ENCODE measurements at regions not wholly inside any gene's neighbourhood (a gene's known extent, or its start where the extent isn't known, plus 50 kb on each side); places are given as distances from the start of the nearest gene placed in this dataset. TPM values are rescaled to one million over a fixed set of nuclear protein-coding genes. Genes with fewer than 3 reads are reported as not detected.
A peak's percentile ranks its signal among the peaks of the same experiment; 100 is the strongest.

GRCh38 chr10:85544956-85545355, 821.6 kb downstream of the GRID1 start:
- Histone ChIP-seq H3K9me3 (no peaks in the 10 kb centered on the region), H3K27ac (no peak overlapping the region), H3K36me3 (replicated peaks in 1 of 2; ENCODE audit: insufficient read depth in 1 of 2, low read depth in 2 of 2) (no peaks in the 10 kb centered on the region), H3K4me3 (no peak overlapping the region), H3K4me1 (no peaks in the 10 kb centered on the region), H3K27me3 (no peaks in the 10 kb centered on the region)
- WGBS, 2 donors, result 81 to 87% methylated on average over 3 of the region's 3 CpGs
- ATAC-seq, result no peak
- intact Hi-C loops (cut with DNase I), result no loop called here
- TF ChIP-seq POLR2A (IDR thresholded peaks at IDR 0.05), result no peak
- no peak for TF ChIP-seq CTCF (IDR thresholded peaks at IDR 0.05)
- DNase-seq, result no peak

DNA sequence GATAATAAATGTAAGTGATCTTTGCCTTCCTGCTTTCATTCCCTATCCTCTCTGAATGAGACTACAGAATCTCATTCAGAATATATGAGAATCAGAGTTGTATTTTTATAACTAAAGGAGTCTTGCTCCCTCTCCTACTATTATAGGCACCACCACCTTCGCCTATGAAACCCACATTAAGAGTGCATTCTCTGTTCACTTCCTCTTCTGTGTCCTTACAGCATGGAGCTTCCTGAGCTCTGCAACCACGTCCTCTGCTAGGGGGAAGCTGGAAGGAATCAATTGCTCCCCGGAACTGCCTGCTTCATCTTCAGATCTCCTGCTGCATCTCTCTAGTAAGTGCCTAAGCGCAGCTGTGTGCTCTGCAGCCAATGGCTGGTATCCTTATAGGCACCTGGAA, 820.7 kb downstream of the GRID1 start:
- no peak for TF ChIP-seq POLR2A (IDR thresholded peaks at IDR 0.05)
- peak in 1 of 7 experiments; percentile 1 for TF ChIP-seq CTCF (IDR thresholded peaks at IDR 0.05)
- intact Hi-C loops (cut with DNase I), result no loop called here
- H3K9me3 ChIP-seq, result no peaks in the 10 kb centered on the region

DNA sequence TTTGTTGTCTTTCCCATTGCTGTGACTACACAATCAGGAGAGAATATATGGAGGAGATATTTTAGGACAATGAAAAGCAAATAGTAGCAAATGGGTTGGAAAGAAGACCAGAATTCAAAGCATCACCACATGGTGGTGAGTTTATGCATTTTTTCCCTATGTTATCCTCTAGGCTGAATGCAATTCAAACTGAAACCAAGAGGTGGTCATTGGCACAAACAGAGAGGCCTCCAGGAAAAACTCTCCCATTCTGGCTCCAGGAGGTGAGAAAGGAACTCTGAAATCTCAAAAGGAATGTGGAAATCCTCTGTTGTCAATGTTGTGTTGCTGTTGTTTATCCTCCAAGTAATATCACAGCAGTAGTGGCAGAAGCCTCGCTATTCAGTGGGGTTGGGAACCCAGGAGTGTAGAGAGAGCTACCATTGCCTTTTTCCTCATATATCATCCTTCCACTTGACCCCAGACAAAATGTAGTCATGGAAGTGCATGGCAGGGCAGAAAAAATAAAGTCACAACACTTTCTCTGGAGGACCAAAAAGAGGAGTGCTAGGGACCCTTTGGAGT, 819.1 kb downstream of the GRID1 start:
- no peak for DNase-seq
- intact Hi-C loops (cut with DNase I), result no loop called here
- Histone ChIP-seq H3K9me3 (no peaks in the 10 kb centered on the region), H3K27ac (no peak overlapping the region), H3K4me3 (no peak overlapping the region), H3K36me3 (replicated peaks in 1 of 2; ENCODE audit: insufficient read depth in 1 of 2, low read depth in 2 of 2) (no peaks in the 10 kb centered on the region), H3K27me3 (no peaks in the 10 kb centered on the region), H3K4me1 (no peaks in the 10 kb centered on the region)
- 77 to 84% methylated on average over 1 of the region's 1 CpG for WGBS, 2 donors
- no peak for TF ChIP-seq CTCF (IDR thresholded peaks at IDR 0.05)
- ATAC-seq, result no peak

More for the DNA sequence above, 820.7 kb downstream of the GRID1 start:
- H3K27me3 ChIP-seq, result no peaks in the 10 kb centered on the region
- no peak for ATAC-seq
- WGBS, 2 donors, result 39 to 54% methylated on average over 4 of the region's 4 CpGs
- no peak overlapping the region for H3K27ac ChIP-seq
- no peaks in the 10 kb centered on the region for H3K4me1 ChIP-seq
- no peak for DNase-seq
- H3K36me3 ChIP-seq (replicated peaks in 1 of 2; ENCODE audit: insufficient read depth in 1 of 2, low read depth in 2 of 2), result no peaks in the 10 kb centered on the region
- no peak overlapping the region for H3K4me3 ChIP-seq

DNA sequence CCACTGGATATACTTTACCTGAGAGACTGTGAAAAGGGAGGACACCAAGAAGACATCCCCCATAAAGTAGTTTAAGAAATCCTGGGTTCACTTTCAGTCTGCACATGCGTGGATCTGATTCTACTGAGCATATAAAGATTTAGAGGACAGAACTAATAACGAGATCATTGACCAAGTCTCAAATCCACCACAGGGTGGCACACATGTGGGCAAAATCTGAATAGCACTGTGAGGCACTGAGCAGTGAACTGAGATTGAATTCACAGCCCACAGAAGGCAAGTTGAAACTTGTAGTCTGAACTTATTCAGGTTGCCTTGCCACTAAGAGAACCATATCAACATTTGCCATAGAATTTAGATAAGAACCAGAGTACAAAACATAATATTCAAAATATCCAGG, 818.6 kb downstream of the GRID1 start:
- ATAC-seq, result no peak
- intact Hi-C loops (cut with DNase I), result no loop called here
- H3K9me3 ChIP-seq, result no peaks in the 10 kb centered on the region

More for the DNA sequence above, 818.6 kb downstream of the GRID1 start:
- TF ChIP-seq POLR2A (IDR thresholded peaks at IDR 0.05) (no peak), CTCF (IDR thresholded peaks at IDR 0.05) (peak in 6 of 7 experiments; percentile 5 to 64 (median 38))
- 25 to 33% methylated on average over 2 of the region's 2 CpGs for WGBS, 2 donors
- Histone ChIP-seq H3K27me3 (no peaks in the 10 kb centered on the region), H3K4me3 (no peak overlapping the region), H3K4me1 (no peaks in the 10 kb centered on the region), H3K27ac (no peak overlapping the region), H3K36me3 (replicated peaks in 1 of 2; ENCODE audit: insufficient read depth in 1 of 2, low read depth in 2 of 2) (no peaks in the 10 kb centered on the region)
- peak; percentile 17 to 50 (median 30) for DNase-seq

Small RNAs in the stretch of these regions (small RNA-seq; reads per million reads assigned to genes)
- not detected for gene RNU6-325P
